ENCODE measurements at regions not wholly inside any gene's neighbourhood (a gene's known extent, or its start where the extent isn't known, plus 50 kb on each side); places are given as distances from the start of the nearest gene placed in this dataset.

GRCh38 chr13:58806401-58806800 lies 1174.9 kb downstream of the PCDH17 start:
- Histone ChIP-seq H3K4me2 (ENCODE audit: low read length) (no peak overlapping the region), H3K4me3 (ENCODE audit: low read depth, low read length) (no peak overlapping the region), H3K27me3 (ENCODE audit: control insufficient read depth, insufficient read depth, low read length) (no peaks in the 10 kb centered on the region), H3K9me3 (ENCODE audit: control insufficient read depth, low read length) (no peaks in the 10 kb centered on the region), H3K79me2 (no peaks in the 10 kb centered on the region), H3K4me1 (peaks cover 2% of the 10 kb centered on the region), H2AFZ (peak overlapping the region; percentile 25), H3K27ac (no peak overlapping the region), H3K9ac (no peak overlapping the region), H3K36me3 (ENCODE audit: control insufficient read depth, insufficient read depth, low read length) (no peaks in the 10 kb centered on the region)
- TF ChIP-seq, protein P1, sequence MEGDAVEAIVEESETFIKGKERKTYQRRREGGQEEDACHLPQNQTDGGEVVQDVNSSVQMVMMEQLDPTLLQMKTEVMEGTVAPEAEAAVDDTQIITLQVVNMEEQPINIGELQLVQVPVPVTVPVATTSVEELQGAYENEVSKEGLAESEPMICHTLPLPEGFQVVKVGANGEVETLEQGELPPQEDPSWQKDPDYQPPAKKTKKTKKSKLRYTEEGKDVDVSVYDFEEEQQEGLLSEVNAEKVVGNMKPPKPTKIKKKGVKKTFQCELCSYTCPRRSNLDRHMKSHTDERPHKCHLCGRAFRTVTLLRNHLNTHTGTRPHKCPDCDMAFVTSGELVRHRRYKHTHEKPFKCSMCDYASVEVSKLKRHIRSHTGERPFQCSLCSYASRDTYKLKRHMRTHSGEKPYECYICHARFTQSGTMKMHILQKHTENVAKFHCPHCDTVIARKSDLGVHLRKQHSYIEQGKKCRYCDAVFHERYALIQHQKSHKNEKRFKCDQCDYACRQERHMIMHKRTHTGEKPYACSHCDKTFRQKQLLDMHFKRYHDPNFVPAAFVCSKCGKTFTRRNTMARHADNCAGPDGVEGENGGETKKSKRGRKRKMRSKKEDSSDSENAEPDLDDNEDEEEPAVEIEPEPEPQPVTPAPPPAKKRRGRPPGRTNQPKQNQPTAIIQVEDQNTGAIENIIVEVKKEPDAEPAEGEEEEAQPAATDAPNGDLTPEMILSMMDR (IDR thresholded peaks at IDR 0.05): no peak

DNA sequence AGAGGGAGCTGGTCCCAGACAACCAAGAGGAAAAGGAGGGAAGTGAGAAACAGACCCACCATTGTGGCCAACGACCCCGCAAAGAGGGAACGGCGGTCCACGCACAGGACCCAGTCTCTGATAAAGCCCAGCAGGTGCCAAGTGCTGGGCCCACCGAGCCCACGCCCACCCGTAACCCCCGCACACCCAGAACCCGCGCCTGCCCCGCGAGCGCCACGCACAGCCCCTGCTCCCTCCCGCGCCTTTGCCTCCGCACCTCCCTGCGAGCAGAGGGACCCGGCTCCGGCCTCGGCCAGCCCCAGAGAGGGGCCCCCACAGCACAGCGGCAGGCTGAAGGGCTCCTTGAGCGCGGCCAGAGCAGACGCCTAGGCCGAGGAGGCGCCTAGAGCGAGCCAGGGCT lies 1192.2 kb downstream of the PCDH17 start:
- Histone ChIP-seq H3K36me3 (ENCODE audit: control insufficient read depth, insufficient read depth, low read length) (no peaks in the 10 kb centered on the region), H3K79me2 (no peaks in the 10 kb centered on the region), H3K9me3 (ENCODE audit: control insufficient read depth, low read length) (no peaks in the 10 kb centered on the region), H3K4me3 (ENCODE audit: low read depth, low read length) (no peak overlapping the region), H3K4me1 (no peaks in the 10 kb centered on the region), H2AFZ (no peak overlapping the region), H3K9ac (no peak overlapping the region), H3K27ac (no peak overlapping the region), H3K27me3 (ENCODE audit: control insufficient read depth, insufficient read depth, low read length) (no peaks in the 10 kb centered on the region), H3K4me2 (ENCODE audit: low read length) (no peak overlapping the region)
- TF ChIP-seq, protein P1 (IDR thresholded peaks at IDR 0.05): no peak

GRCh38 chr13:58827904-58828303 lies 1196.4 kb downstream of the PCDH17 start:
- no peak overlapping the region for H3K4me3 ChIP-seq (ENCODE audit: low read depth, low read length)
- no peaks in the 10 kb centered on the region for H3K9me3 ChIP-seq (ENCODE audit: control insufficient read depth, low read length)
- H3K9ac ChIP-seq: no peak overlapping the region
- H3K36me3 ChIP-seq (ENCODE audit: control insufficient read depth, insufficient read depth, low read length): no peaks in the 10 kb centered on the region
- H3K4me2 ChIP-seq (ENCODE audit: low read length): no peak overlapping the region
- no peak overlapping the region for H2AFZ ChIP-seq
- no peaks in the 10 kb centered on the region for H3K4me1 ChIP-seq
- no peak overlapping the region for H3K27ac ChIP-seq
- TF ChIP-seq, protein P1 (IDR thresholded peaks at IDR 0.05): no peak
- no peaks in the 10 kb centered on the region for H3K27me3 ChIP-seq (ENCODE audit: control insufficient read depth, insufficient read depth, low read length)
- H3K79me2 ChIP-seq: no peaks in the 10 kb centered on the region

DNA sequence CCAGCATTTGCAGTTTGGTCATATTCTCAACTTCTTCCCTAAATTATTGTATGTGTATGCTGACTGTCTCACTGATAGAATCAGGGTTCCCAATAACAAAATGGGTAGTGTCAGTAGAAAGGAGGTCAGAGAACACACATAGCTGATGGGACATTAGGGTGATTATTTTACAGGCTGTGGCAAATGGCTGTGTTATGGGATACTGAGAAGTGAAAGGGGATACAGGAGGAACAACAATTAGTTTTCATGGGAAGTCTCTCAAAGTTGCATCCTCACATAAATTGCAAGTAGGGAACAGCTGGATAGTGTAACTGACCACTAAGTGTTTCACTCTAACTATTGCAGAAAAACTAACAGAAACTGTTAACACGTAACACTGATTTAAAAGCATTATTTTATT lies 1199.3 kb downstream of the PCDH17 start:
- H3K9me3 ChIP-seq (ENCODE audit: control insufficient read depth, low read length): no peaks in the 10 kb centered on the region
- no peak overlapping the region for H3K9ac ChIP-seq
- H3K36me3 ChIP-seq (ENCODE audit: control insufficient read depth, insufficient read depth, low read length): no peaks in the 10 kb centered on the region
- H3K79me2 ChIP-seq: no peaks in the 10 kb centered on the region
- TF ChIP-seq, protein P1 (IDR thresholded peaks at IDR 0.05): no peak
- no peaks in the 10 kb centered on the region for H3K27me3 ChIP-seq (ENCODE audit: control insufficient read depth, insufficient read depth, low read length)
- no peak overlapping the region for H3K4me2 ChIP-seq (ENCODE audit: low read length)
- no peak overlapping the region for H2AFZ ChIP-seq
- H3K4me3 ChIP-seq (ENCODE audit: low read depth, low read length): no peak overlapping the region
- no peaks in the 10 kb centered on the region for H3K4me1 ChIP-seq
- no peak overlapping the region for H3K27ac ChIP-seq

GRCh38 chr13:58838615-58839014 lies 1207.1 kb downstream of the PCDH17 start:
- TF ChIP-seq, protein P1 (IDR thresholded peaks at IDR 0.05): no peak

More at GRCh38 chr13:58838615-58839014, 1207.1 kb downstream of the PCDH17 start:
- no peaks in the 10 kb centered on the region for H3K36me3 ChIP-seq (ENCODE audit: control insufficient read depth, insufficient read depth, low read length)
- H3K27me3 ChIP-seq (ENCODE audit: control insufficient read depth, insufficient read depth, low read length): no peaks in the 10 kb centered on the region
- no peak overlapping the region for H3K9ac ChIP-seq
- no peaks in the 10 kb centered on the region for H3K4me1 ChIP-seq
- no peak overlapping the region for H3K4me2 ChIP-seq (ENCODE audit: low read length)
- H2AFZ ChIP-seq: no peak overlapping the region
- H3K79me2 ChIP-seq: no peaks in the 10 kb centered on the region
- no peak overlapping the region for H3K27ac ChIP-seq
- H3K4me3 ChIP-seq (ENCODE audit: low read depth, low read length): no peak overlapping the region
- H3K9me3 ChIP-seq (ENCODE audit: control insufficient read depth, low read length): no peaks in the 10 kb centered on the region
